ENCODE measurements at regions not wholly inside any gene's neighbourhood (a gene's known extent, or its start where the extent isn't known, plus 50 kb on each side); places are given as distances from the start of the nearest gene placed in this dataset.

DNA sequence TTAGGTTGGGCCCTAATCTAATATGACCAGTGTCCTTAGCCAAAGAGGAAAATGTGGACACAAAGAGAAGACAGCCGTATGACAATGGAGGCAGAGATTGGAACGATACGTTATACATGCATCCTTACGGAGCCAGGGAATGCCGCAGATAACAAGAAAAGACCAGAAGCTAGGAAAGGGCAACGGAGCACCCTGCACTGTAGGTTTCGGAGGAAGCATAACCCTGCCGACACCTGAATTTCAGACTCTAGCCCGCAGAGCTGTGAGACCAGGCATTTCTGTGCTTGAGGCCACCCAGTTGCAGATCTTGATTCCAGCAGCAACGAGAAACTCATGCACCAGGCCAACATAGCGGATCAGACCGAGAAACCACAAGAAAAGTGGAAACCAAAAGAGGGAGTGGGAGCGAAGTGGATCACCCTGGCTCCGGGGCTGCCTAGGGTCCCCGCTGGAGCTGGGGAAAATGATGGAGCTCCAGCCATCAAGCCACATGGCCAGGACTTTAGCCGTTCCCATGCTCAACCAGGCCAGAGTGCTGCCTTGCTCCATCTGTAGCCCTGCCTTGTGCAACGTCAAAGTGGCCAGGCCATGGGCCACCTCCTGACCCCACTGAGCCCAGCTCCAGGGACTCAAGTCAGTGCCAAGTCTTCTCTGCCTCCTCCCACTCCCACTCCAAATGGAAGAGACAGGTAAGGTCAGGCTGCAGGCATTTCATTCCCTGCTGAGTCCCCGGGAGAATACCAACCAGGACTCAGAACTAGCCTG lies 51.7 kb upstream of the RPL38 start:
- TF ChIP-seq, protein P1, sequence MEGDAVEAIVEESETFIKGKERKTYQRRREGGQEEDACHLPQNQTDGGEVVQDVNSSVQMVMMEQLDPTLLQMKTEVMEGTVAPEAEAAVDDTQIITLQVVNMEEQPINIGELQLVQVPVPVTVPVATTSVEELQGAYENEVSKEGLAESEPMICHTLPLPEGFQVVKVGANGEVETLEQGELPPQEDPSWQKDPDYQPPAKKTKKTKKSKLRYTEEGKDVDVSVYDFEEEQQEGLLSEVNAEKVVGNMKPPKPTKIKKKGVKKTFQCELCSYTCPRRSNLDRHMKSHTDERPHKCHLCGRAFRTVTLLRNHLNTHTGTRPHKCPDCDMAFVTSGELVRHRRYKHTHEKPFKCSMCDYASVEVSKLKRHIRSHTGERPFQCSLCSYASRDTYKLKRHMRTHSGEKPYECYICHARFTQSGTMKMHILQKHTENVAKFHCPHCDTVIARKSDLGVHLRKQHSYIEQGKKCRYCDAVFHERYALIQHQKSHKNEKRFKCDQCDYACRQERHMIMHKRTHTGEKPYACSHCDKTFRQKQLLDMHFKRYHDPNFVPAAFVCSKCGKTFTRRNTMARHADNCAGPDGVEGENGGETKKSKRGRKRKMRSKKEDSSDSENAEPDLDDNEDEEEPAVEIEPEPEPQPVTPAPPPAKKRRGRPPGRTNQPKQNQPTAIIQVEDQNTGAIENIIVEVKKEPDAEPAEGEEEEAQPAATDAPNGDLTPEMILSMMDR (IDR thresholded peaks at IDR 0.05) = no peak
- TF ChIP-seq POLR2A (IDR thresholded peaks at IDR 0.05) = no peak

Measured in breast epithelium (tissue), 3 donors.